K562 (cell line): ENCODE measurements at regions not wholly inside any gene's neighbourhood (a gene's known extent, or its start where the extent isn't known, plus 50 kb on each side); places are given as distances from the start of the nearest gene placed in this dataset.

ENCODE experiments used
- BACH1 ChIP-seq: fragments of 200-800 bp; sonication (Bioruptor generic); IDR thresholded peaks from 2 replicates; pipeline ENCODE4 v1.6.1; 2016; ENCODE audit warnings: missing genetic modification characterization, missing compliant biosample characterization
- GTF2E2 ChIP-seq: fragments of 200-800 bp; sonication (Bioruptor generic); IDR thresholded peaks from 2 replicates; pipeline ENCODE4 v1.6.1; 2016; ENCODE audit warnings: missing genetic modification characterization, missing compliant biosample characterization
- RNF2 ChIP-seq: sonication (generic); IDR thresholded peaks from 2 replicates; pipeline ENCODE4 v1.6.1; 2016
- U2AF2 ChIP-seq: fragments of 200-400 bp; formaldehyde crosslinking; optimal IDR thresholded peaks from 2 replicates; pipeline ENCODE3; 2017; ENCODE audit warnings: low read depth, mild to moderate bottlenecking, low read length
- TF ChIP-seq, protein P1 (sequence below), 2 experiments: fragments of 450-650 bp in 1 of 2; sonication (generic) in 1 of 2; formaldehyde crosslinking in 1 of 2; IDR thresholded peaks; 2 replicates each; pipeline versions ENCODE4 v1.7.1 to v1.9.0; 2016 to 2022; ENCODE audit warnings: inconsistent platforms in 1 of 2, mild to moderate bottlenecking in 1 of 2, missing genetic modification reagents in 1 of 2

DNA sequence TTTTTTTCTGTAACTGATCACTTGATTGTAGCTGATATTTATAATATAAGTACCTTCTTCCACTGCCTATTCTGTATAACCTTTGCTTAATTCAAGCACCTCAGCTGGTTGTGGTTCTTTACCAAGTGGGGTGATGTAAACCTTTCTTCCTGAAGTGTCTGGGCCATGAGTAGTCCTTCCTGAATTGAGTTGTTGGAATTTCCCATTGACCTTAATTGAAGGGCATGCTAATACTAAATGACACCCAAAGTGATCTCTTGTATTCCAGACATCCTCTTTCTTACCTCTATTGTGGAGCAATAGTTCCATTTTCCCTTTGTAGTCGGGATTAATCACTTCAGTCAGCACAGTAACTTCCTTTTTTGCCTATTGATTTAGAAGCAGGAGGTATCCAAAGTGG lies 1496.8 kb upstream of the CELF4 start (continued):
- TF ChIP-seq, protein P1, sequence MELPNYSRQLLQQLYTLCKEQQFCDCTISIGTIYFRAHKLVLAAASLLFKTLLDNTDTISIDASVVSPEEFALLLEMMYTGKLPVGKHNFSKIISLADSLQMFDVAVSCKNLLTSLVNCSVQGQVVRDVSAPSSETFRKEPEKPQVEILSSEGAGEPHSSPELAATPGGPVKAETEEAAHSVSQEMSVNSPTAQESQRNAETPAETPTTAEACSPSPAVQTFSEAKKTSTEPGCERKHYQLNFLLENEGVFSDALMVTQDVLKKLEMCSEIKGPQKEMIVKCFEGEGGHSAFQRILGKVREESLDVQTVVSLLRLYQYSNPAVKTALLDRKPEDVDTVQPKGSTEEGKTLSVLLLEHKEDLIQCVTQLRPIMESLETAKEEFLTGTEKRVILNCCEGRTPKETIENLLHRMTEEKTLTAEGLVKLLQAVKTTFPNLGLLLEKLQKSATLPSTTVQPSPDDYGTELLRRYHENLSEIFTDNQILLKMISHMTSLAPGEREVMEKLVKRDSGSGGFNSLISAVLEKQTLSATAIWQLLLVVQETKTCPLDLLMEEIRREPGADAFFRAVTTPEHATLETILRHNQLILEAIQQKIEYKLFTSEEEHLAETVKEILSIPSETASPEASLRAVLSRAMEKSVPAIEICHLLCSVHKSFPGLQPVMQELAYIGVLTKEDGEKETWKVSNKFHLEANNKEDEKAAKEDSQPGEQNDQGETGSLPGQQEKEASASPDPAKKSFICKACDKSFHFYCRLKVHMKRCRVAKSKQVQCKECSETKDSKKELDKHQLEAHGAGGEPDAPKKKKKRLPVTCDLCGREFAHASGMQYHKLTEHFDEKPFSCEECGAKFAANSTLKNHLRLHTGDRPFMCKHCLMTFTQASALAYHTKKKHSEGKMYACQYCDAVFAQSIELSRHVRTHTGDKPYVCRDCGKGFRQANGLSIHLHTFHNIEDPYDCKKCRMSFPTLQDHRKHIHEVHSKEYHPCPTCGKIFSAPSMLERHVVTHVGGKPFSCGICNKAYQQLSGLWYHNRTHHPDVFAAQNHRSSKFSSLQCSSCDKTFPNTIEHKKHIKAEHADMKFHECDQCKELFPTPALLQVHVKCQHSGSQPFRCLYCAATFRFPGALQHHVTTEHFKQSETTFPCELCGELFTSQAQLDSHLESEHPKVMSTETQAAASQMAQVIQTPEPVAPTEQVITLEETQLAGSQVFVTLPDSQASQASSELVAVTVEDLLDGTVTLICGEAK (IDR thresholded peaks at IDR 0.05), result no peak
- TF ChIP-seq, protein P1 (CRISPR knock-in tag; IDR thresholded peaks at IDR 0.05), result no peak
- TF ChIP-seq U2AF2 (no peak), GTF2E2 (tag) (no peak), RNF2 (no peak), BACH1 (tag) (no peak)
- TF ChIP-seq, all 486 proteins: peak for 0
